ENCODE measurements at regions not wholly inside any gene's neighbourhood (a gene's known extent, or its start where the extent isn't known, plus 50 kb on each side); places are given as distances from the start of the nearest gene placed in this dataset.
A peak's percentile ranks its signal among the peaks of the same experiment; 100 is the strongest.

DNA sequence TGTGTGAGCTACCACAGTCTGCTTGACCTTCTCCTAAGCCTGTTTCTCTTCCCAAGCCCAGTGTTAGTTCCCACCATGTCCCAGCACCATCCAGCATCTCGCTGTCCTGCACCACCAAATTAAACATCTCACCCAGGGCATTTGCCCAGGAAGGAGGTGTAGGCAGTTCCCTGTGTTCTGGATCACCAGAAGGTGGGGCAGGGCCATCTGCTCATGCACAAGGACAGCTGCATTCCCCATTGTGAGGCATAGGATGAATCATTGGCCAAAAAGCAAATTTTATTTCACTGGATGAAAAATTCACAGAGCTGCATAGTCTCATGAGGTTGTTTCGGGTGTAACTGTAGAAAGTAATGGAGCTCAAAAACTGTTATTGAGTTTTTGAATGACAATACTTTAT lies 89.5 kb upstream of the GRIA1 start:
- TF ChIP-seq, protein P1, sequence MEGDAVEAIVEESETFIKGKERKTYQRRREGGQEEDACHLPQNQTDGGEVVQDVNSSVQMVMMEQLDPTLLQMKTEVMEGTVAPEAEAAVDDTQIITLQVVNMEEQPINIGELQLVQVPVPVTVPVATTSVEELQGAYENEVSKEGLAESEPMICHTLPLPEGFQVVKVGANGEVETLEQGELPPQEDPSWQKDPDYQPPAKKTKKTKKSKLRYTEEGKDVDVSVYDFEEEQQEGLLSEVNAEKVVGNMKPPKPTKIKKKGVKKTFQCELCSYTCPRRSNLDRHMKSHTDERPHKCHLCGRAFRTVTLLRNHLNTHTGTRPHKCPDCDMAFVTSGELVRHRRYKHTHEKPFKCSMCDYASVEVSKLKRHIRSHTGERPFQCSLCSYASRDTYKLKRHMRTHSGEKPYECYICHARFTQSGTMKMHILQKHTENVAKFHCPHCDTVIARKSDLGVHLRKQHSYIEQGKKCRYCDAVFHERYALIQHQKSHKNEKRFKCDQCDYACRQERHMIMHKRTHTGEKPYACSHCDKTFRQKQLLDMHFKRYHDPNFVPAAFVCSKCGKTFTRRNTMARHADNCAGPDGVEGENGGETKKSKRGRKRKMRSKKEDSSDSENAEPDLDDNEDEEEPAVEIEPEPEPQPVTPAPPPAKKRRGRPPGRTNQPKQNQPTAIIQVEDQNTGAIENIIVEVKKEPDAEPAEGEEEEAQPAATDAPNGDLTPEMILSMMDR (IDR thresholded peaks at IDR 0.05; ENCODE audit: low read depth, low read length) = no peak
- Histone ChIP-seq H3K27me3 (ENCODE audit: insufficient read depth, low read depth, severe bottlenecking) (no peaks in the 10 kb centered on the region), H3K4me3 (ENCODE audit: low read depth, low read length) (no peak overlapping the region), H3K27ac (no peak overlapping the region), H3K9me3 (ENCODE audit: severe bottlenecking) (no peaks in the 10 kb centered on the region), H3K36me3 (no peaks in the 10 kb centered on the region)
- no peak for DNase-seq

DNA sequence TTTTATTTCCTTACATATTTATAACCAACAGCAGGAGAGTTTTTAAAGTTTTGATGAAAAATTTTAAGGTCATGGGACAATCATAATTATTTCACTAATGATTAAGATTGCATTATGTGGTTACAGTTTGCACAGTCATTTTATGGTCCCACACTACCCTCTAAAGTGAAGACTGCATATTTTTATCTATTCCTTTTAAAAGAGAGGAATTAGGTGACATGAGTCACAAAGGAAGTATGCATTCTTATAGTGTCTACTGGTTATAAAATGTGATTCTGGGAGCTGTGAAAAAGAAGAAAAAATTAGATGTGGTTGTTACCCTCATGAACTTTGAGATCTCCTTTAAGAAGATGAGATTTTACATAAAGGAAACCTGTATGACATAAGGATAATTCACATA lies 87.9 kb upstream of the GRIA1 start:
- no peaks in the 10 kb centered on the region for H3K36me3 ChIP-seq
- H3K4me3 ChIP-seq (ENCODE audit: low read depth, low read length) = no peak overlapping the region
- no peaks in the 10 kb centered on the region for H3K9me3 ChIP-seq (ENCODE audit: severe bottlenecking)
- H3K27me3 ChIP-seq (ENCODE audit: insufficient read depth, low read depth, severe bottlenecking) = no peaks in the 10 kb centered on the region
- no peak for DNase-seq
- TF ChIP-seq, protein P1 (IDR thresholded peaks at IDR 0.05; ENCODE audit: low read depth, low read length) = no peak
- no peak overlapping the region for H3K27ac ChIP-seq

DNA sequence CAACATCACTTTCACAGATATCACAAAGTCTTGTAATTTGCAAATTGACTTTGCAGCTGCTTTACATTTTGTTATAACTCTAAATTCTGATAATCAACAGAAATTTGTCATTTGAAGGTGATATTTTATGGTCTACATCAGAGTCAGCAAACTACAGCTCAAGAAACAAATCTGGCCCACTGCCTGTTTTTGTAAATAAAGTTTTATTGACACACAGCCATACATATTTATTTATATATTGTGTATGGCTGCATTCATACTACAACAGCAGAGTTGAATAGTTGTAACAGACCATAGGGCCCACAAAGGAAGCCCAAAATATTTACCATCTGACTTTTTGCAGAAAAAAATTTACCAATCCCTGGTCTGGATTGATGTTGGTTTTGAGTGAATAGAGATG lies 87.0 kb upstream of the GRIA1 start:
- Histone ChIP-seq H3K27me3 (ENCODE audit: insufficient read depth, low read depth, severe bottlenecking) (no peaks in the 10 kb centered on the region), H3K36me3 (no peaks in the 10 kb centered on the region), H3K4me3 (ENCODE audit: low read depth, low read length) (no peak overlapping the region), H3K27ac (no peak overlapping the region), H3K9me3 (ENCODE audit: severe bottlenecking) (no peaks in the 10 kb centered on the region)
- TF ChIP-seq, protein P1 (IDR thresholded peaks at IDR 0.05; ENCODE audit: low read depth, low read length) = no peak
- no peak for DNase-seq

DNA sequence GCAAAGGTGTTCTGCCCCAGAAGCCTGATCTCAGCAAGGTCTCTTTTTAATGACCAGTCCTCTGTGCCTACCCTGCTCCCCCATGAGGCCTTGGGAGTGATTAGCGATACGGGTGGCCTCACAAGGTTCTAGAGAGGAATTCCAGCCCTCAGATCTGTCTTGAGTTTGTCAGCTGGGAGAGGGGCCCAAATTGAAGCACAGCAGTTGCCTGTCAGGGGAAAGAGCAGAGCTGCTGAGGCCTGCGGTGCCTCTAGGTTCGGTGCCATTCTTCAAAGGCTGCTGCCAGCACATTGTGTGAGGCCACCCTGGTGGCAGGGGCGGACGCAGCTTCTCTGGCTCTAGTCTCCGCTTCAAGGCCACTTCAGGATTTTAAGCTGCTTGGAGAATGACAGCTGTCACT lies 85.7 kb upstream of the GRIA1 start:
- TF ChIP-seq, protein P1 (IDR thresholded peaks at IDR 0.05; ENCODE audit: low read depth, low read length) = no peak
- H3K27ac ChIP-seq = no peak overlapping the region
- no peaks in the 10 kb centered on the region for H3K36me3 ChIP-seq
- H3K27me3 ChIP-seq (ENCODE audit: insufficient read depth, low read depth, severe bottlenecking) = no peaks in the 10 kb centered on the region
- no peak overlapping the region for H3K4me3 ChIP-seq (ENCODE audit: low read depth, low read length)
- DNase-seq = peak; percentile 21
- H3K9me3 ChIP-seq (ENCODE audit: severe bottlenecking) = no peaks in the 10 kb centered on the region

DNA sequence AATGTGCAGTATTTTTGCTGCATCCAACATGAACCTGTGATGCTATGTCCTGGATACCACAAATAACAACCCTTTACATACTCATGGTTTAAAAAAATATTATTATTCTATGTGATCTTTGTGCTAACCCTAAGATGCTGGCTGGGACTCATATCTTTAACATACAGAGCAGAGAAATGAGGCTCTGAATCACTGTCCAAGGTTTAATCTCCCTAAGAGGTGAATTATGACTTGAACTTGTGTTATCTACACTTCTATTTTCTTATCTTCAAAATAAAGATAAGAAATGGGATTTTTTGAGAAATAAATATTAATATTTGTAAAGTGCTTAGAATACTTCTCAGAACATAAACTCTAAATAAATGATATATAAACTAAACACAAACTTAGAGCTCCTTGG lies 68.8 kb upstream of the GRIA1 start:
- Histone ChIP-seq H3K4me3 (ENCODE audit: low read depth, low read length) (no peak overlapping the region), H3K27ac (no peak overlapping the region), H3K36me3 (no peaks in the 10 kb centered on the region), H3K9me3 (ENCODE audit: severe bottlenecking) (no peaks in the 10 kb centered on the region), H3K27me3 (ENCODE audit: insufficient read depth, low read depth, severe bottlenecking) (no peaks in the 10 kb centered on the region)
- no peak for DNase-seq
- TF ChIP-seq, protein P1 (IDR thresholded peaks at IDR 0.05; ENCODE audit: low read depth, low read length) = no peak

DNA sequence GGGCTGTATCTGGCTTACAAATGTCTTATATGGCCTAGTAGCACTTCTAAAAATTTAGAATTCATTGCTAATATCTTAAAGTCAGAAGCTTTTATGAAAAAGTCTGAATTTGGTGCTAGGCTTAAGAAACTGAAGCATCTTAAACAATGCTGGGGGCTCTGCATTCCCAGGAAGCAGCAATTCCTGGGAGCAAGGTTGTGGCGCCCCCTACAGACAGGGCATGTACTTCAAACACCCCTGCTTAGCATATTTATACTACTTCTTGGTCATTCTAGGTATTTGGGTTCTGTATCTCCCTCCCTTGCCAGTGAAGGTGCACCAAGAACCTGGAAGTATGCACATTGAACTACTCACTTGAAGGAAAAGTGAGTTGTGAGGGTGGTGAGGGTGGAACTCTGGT lies 64.6 kb upstream of the GRIA1 start:
- DNase-seq = peak; percentile 41
- H3K27ac ChIP-seq = no peak overlapping the region

More for the DNA sequence above, 64.6 kb upstream of the GRIA1 start:
- H3K27me3 ChIP-seq (ENCODE audit: insufficient read depth, low read depth, severe bottlenecking) = no peaks in the 10 kb centered on the region
- no peaks in the 10 kb centered on the region for H3K9me3 ChIP-seq (ENCODE audit: severe bottlenecking)
- TF ChIP-seq, protein P1 (IDR thresholded peaks at IDR 0.05; ENCODE audit: low read depth, low read length) = peak; percentile 47
- H3K36me3 ChIP-seq = no peaks in the 10 kb centered on the region
- no peak overlapping the region for H3K4me3 ChIP-seq (ENCODE audit: low read depth, low read length)
